HG02840 (cell line): ENCODE measurements at regions not wholly inside any gene's neighbourhood (a gene's known extent, or its start where the extent isn't known, plus 50 kb on each side); places are given as distances from the start of the nearest gene placed in this dataset.

Experiments used
- ATAC-seq: cut with Tn5 transposase; IDR thresholded peaks from one replicate; pipeline ENCODE4 v1.9.1; 2021; ENCODE audit warnings: mild to moderate bottlenecking, moderate library complexity, moderate number of reproducible peaks; ENCODE audit not compliant: unreplicated experiment, low FRiP score

DNA sequence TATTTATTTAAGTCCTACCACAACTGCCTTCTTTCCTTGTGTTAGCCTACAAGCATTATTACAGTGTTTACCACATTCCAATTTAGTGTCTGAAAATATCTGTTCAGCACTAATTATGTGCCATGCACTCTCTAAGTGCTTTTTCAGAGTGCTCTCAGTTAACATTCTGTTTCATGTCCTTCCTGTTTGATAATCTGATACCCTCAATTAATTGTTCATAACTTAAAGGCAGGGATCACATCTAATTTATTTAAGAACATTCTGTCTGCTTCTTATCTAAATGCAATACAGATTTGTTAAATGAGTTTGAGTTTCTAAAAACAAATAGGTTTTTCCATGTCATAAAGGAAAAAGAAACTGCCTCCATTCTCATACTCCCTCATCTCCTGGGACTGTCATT is 649.6 kb upstream of the ATXN8OS start:
- no peak for ATAC-seq

DNA sequence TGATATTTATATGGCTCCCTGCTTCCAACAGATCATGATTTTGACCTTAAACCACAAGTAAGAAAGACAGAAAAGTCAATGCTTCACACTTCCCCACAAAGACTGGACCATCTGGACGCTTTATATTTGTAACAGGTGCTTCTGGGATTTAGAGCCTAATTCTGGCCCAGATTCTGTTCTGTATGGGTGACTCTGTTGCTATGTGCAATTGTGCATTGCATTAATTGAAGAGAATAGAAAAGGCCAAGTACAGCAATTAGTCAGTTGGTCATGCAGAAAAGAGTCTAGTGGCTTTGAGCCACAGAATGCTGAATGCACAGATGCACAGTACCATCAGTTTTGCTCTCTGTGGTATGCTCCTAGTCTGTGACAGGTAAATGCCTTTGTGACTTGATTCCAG is 657.4 kb upstream of the ATXN8OS start:
- no peak for ATAC-seq

DNA sequence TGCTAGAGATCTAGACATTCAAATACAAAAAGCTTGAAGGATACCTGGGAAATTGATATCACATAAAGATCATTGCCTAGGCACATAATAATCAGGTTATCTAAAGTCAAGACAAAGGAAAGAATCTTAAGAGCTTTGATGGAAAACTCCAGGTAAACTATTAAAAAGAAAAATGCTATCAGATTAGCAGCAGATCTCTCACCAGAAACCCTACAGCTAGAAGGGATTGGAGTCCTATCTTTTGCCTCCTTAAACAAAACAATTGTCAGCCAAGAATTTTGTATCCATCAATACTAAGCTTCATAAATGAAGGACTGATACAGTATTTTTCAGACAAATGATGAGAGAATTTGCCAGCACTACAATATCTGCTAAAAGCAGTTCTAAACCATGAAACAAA is 682.4 kb upstream of the ATXN8OS start:
- no peak for ATAC-seq

DNA sequence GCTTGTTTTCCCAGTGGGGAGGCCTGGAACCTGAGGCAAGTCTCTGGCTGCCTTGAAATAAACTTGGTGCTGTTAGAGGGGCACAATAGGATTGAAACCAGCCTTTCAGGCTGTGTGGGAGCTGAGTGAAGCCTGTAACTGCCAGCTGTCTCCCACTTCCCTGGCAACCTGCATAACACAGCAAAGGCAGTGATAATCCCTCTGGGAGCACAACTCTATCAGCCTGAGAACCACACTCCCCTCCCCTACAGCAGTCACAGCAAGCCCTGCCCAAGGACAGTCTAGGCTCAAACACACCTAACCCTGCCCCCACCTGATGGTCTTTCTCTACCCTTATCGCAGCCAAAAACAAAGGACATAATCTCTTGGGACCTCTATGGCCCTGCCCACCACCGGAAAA is 683.8 kb upstream of the ATXN8OS start:
- no peak for ATAC-seq

DNA sequence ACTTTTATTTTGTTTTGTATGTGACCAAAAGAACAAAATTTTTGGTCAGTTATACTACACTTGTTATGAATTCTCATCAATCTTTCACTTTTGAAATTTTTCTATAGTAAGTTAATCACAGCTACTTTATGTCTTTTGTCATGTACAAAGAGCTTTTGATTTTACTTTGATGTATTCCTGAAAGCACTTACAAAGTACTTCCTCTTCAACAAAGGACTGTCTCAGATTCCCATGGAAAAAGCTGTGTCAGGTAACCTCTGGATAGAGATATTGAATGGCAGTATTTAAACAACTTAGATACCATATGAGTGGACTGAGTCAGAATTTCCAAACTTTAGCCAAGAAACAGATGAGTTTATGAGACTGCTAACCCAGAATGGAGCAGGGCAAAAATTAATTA is 689.3 kb upstream of the ATXN8OS start:
- no peak for ATAC-seq

DNA sequence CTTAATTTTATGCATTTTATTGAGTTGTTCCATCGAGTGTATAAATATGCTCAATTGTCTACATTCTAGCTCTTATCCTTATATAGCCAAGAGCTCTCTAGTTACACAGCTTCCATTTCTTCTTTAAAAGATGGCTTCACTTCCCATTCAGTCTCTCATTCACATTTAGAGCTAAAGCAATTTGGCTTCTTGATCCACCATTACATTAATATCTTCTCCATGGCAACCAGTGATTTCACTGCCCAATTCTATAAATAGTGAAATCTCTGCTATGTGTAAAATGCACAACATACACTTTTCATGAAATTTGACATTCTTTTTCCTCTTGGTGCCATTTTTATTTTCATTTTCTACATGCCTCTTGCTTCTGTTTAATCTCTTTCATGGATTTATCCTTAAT is 696.9 kb upstream of the ATXN8OS start:
- no peak for ATAC-seq

DNA sequence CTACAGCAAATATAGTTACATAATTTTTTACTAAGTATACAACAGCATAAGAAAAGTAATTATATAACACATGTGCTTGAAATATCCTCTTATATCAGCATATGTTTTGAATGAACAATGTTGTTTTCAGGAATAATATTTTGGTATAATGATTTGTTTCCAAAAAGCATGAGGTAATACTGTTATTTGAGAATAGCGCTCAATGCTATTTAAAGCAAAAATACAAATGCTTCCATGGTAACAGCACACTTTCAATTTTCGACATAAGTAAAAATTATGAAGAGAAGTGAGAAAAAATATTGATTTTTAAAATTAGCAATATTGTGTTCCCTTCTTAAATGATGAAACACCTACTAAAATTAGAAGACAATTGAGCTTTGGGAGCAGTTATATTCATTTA is 715.9 kb upstream of the ATXN8OS start:
- ATAC-seq: no peak

DNA sequence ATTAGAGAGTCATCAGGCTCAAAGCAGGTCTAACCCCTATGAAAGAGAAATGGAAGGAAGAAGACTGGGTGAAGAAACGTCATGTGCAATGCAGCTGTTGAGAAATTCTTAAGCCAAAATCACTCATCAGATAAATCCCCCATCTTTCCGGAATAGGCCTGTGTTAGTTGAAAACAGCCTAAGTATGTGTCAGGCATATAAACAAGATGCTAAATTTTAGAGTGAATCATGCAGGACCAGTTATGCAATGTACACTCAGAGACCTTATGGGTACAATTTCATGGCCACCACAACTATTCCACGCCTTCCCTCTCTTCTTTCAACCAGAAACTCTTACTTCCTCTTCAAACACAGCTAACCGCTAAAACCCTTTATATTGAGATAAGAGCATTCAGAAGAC is 717.7 kb upstream of the ATXN8OS start:
- no peak for ATAC-seq

DNA sequence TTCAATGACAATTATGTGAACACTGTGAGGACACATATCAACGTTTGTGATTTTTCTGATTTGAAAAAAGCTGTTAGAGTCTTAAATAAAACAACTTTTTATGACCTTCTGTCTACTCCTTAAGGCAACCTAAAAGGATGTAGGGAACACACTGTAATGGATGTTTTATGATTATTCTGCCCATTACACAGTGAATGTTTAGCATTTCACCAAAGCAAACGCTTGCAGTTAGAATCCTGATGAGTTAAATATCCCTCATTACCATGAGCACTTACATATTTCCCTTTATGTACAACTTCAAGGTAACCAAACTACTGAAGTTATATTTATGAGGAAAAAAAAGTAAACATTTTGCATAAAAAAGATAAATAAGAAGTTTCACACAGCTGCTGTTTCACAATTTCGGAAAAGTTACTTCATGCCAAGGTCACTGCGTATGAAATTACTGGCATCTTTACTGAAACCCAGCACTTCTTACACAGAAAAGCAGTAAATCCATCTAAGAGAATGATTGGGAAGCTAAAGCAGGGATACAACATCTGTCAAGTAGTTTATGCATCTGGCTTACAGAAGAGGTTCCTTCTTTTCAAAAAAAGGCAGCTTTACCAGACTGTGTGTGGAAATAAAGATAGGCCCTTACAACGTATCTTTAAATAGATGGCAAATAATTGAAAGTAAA is 733.7 kb upstream of the ATXN8OS start:
- ATAC-seq: no peak

DNA sequence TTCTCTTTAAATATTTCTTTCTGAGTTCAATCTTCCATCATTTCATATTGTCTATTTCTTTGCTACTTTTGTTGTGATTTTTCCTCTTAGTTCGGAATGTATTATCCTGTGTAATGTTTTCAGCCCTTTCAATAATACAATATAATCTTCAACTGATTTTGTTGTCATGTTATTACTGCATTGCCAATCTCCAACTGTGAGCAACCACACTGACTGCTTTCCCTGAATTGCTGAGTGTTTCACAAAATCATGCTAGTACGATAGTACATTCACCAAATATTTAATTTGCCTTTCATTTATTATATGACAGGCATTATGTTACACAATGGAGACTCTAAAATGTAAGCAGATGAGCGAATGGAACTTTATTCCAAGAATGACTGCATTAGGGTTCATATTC is 744.3 kb upstream of the ATXN8OS start:
- ATAC-seq: no peak

DNA sequence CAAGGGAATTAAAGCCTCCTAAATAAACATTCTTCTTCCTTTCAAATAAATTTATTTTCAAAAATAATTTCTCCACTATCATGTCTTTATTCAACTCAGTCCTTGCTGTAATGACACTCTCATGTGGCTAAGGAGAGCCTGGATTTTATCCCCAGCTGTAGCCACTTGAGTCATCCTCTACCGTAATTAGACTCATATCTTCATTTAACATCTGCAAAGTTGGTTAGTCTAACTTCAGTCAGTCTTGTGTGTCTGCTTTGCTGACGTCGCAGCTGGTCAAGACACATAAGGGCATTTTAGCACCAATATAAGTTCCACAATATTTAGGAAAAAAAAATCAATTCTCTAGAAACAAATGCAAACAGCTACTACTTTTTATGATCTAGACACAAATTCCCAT is 776.4 kb upstream of the ATXN8OS start:
- no peak for ATAC-seq

DNA sequence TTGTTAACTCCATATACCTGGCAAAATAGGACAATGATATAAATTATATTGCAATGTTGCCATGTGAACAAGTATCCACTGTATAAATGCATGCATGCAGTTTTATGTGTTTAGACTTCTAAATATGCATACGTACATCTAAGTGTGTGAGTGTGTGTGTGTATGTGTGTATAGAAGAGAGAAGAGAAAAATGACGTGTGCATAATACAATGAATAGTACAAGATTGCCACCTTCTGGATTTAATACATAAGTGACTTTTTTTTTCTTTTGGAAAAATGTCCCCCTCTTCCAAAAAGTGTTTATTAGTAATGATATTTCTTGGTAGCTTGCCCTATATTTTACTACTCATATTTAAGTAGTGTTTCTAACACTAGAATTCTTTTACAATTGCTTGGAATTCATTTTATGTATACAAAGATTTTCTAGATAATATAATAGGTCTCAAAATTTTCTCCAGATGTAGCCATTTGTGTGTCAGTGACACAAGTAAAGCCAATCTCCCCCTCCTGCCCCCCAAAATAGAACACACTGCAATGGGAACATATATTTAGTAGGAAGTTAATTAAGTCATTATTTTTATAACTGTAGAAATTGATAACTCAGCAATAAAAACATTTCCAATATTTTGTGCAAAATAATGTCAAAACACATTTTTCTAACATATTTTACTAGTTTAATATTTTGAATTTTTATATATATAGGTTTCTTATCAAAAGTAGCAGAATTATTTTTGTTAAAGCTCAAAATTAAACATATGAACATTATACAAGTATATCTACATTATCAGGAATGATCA is 783.3 kb upstream of the ATXN8OS start:
- no peak for ATAC-seq

DNA sequence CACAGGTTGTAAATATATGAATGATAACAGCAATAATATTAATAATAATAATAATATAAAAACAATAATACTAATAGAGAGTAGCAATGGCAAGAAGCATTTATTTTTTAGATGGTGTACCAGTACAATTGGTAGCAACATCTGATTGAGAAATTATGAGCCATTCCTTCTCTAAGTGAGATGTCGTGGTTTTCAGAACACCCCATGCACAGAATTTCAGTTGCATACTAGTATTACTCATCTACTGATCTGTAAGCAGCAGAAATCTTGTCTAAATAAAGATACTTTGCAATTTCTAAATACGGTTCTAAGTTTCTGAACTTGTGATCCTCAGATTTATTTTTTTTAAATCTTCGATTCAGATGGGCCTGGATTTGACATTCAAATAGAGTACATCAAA is 788.0 kb upstream of the ATXN8OS start:
- ATAC-seq: no peak

DNA sequence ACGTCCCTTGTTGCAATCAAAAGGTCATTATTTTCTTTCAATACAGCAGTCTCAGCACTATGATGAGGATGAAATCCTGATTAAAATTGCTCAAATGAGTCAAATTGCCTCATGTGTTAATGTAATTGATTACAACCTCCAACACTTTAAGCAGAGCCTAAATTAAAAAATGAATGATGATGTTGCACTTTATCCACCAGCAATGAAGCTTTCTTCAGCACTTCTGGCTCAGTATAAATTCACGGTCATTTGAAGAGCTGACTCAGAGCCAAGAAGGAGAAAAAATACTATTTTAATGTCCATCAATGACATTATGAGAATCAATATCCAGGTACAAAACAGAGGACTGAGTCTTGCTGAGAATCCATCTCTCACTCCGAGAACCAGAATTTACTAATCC is 792.6 kb upstream of the ATXN8OS start:
- no peak for ATAC-seq

DNA sequence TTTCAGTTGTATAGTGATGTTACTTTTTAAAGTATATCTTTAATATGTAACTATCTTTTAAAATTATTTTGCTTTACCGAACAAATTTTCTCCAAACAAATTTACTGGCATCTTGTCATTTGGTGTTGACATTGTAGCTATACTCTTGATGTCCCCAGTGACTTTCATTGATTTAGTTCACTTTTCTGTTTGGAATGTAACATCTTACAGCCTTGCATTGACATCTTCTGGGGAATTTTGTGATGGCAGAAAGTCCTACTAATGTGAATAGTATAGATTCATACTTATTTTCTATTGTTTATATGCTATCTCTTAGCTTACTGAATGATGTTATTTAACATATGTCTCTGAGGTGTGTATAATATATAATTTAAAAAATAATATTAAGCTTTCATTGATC is 800.9 kb upstream of the ATXN8OS start:
- no peak for ATAC-seq

DNA sequence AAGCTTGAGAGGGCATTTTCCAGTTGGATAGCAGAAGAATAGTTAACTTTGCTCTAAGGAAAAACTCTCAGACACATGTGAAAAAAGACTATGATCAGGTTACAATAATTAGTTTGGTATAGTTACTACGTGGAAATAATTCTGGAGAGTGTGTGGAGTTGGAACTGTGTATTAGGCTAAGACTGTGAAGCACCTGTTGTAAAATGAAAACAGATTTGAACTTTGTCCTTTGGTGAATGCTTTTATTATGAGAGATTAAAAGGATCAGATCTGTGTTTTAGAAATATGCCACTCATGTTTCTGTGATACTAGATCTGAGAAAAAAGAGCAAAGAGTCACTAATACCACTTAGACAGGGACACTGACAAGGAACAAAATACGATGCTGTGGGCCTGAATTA is 807.5 kb upstream of the ATXN8OS start:
- ATAC-seq: no peak

DNA sequence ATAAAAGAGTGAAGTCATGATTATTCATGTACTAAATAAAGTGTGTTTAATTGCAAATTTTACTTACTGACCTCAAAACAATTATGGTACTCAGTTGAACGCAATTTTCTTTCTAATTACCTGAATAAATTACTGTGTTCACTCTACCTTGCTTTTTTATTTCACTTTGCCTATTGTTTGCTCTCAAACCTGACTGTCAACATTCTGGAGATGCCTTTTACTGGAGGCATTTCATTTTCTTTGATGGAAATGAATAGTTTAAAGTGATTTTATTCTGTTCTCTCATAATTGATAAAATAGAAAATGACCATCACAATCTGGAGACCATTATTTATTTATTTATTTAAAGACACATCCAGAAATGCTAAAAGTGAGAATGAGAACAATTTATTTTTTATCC is 811.5 kb upstream of the ATXN8OS start:
- no peak for ATAC-seq

DNA sequence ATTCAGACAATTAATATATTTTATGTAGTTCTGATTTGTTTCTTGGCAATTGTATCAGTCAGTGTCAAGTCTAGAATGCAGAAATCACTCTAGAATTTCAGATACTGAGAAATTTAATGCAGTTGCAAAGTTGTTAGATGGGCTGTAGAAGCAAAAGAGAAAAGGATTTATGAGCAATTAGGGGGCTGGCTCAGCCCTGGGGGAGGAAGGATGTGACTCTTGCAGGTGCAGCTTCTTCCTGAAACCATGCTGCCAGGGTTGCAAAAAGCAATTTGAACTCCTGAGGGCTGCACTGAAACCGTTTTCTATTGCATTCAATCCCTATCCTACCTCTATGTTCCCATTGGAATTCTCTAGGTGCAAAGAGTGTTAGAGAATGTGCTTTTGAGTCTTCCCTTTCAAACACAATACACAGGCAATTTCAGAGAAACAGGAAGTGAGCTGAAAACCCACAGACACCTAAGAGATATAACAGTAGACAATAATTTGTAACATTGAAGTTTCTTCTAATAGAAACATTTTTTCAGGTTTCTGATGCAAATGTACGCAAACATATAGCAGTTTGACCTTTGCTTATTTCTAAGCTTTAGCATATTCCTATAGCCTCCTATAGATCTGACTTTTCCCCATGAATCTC is 814.7 kb upstream of the ATXN8OS start:
- no peak for ATAC-seq

DNA sequence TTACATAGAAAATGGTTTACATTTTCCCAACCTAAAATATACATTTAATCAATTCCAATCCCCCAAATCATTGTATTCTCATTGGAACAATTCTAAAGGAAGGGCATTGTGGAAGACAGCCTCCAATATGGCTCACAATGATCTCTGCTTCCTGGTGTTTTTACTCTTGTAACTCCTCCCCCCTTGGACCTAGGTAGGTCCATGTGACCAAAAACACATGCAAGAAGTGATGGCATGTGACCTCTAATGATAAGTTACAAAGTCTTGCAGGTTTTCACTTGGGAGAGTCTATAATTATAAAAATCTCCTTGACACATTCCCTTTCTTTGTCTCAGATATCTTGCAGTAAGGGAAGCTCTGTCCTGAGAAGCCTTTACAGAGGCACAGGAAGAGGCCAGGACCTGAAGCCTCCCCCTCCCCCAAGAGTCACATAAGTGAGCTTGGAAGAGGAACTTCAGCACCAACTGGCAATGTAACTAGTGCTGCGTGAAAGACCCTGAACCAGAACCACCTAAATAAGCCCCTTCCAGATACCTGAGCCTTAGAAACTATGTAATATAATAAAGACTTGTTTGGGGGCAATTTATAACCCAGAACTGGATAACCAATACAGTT is 816.2 kb upstream of the ATXN8OS start:
- no peak for ATAC-seq

DNA sequence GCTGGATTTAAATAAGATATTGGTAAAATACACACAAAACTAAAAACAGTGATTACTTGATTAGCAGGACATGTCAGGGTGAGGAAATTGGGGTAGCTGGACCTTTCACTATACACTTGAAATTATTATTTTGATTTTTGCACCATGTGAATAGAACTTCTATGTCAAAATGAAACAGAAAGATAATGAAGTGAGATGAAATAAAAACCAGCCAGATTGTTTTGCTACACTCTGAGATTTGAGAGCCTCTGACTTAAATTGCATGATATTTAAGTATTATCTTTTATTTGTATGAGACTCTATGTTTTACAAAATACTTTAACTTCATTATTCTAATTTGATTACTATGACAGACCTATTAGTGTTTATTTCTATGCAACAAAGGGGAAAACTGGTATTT is 819.6 kb upstream of the ATXN8OS start:
- ATAC-seq: no peak

DNA sequence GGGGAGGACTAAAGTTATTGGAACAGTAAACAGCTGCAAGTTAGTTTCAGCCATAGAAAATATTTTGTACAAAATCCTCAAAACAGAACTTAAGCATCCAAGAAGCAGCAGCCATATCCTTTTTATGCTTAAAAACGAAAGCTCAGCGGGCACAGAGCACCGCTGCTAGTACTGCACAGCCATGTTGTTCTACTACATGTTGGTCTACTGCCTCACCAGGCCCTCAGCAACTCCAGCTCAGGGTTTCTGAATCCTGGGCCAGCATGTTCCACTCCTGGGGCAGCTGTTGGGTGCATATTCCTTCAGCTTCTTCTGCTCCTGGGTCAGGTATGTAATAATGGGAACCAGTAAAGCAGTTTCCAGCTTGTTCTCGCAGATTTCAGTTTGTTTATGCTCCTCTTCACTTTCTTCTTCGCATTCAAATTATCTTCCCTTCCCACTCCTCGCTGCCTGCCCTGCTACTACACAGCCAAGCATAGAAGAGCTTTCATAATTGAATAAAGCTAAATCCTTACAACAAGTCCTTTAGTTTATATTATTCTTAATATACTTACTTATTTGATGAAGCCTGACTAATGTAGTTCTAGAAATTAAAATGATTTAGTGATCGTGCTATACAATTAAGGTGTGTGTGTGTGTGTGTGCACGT is 820.5 kb upstream of the ATXN8OS start:
- ATAC-seq: no peak
